ENCODE measurements at regions not wholly inside any gene's neighbourhood (a gene's known extent, or its start where the extent isn't known, plus 50 kb on each side); places are given as distances from the start of the nearest gene placed in this dataset.
"Not testable (repeated sequence)": the region's sequence is repeated elsewhere in the genome, so short reads cannot be mapped to it uniquely, and the experiment has no call there.

DNA sequence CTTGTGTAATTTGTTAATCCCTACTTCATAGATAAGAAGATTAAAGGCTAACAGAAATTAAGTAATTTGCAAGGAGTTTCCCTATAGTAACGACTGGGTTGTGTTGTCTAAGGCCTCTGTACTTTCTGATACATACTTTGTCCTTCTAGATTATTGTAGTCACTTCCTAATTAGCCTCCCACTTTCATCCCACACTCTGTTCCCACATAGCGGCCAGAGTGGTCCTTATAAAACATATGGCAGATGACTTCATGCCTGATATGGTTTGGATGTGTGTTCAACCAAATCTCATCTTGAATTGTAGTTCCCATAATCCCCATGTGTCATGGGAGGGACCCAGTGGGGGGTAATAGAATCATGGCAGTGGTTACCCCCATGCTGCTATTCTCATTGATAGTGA lies 120.5 kb upstream of the DAB1 start:
- no peak overlapping the region for H3K27ac Mint-ChIP-seq
- H3K79me2 ChIP-seq (ENCODE audit: low read depth): no peaks in the 10 kb centered on the region
- no peak overlapping the region for H3K27ac ChIP-seq
- no peaks in the 10 kb centered on the region for H3K4me1 ChIP-seq
- no peaks in the 10 kb centered on the region for H3K36me3 ChIP-seq
- H3F3A ChIP-seq (ENCODE audit: low read depth): no peaks in the 10 kb centered on the region
- H3K9me3 ChIP-seq (ENCODE audit: low read depth): no peaks in the 10 kb centered on the region
- no peak overlapping the region for H3K4me2 ChIP-seq
- H3K9ac ChIP-seq: no peak overlapping the region
- peaks cover 10% of the 10 kb centered on the region for H3K4me1 Mint-ChIP-seq
- peaks cover 2% of the 10 kb centered on the region for H3K27me3 Mint-ChIP-seq (ENCODE audit: insufficient read depth, low read depth)
- H3K4me3 ChIP-seq: no peak overlapping the region
- H3K36me3 Mint-ChIP-seq: no peaks in the 10 kb centered on the region
- TF ChIP-seq EZH2phosphoT487 (IDR thresholded peaks at IDR 0.05): no peak
- TF ChIP-seq, protein P1, sequence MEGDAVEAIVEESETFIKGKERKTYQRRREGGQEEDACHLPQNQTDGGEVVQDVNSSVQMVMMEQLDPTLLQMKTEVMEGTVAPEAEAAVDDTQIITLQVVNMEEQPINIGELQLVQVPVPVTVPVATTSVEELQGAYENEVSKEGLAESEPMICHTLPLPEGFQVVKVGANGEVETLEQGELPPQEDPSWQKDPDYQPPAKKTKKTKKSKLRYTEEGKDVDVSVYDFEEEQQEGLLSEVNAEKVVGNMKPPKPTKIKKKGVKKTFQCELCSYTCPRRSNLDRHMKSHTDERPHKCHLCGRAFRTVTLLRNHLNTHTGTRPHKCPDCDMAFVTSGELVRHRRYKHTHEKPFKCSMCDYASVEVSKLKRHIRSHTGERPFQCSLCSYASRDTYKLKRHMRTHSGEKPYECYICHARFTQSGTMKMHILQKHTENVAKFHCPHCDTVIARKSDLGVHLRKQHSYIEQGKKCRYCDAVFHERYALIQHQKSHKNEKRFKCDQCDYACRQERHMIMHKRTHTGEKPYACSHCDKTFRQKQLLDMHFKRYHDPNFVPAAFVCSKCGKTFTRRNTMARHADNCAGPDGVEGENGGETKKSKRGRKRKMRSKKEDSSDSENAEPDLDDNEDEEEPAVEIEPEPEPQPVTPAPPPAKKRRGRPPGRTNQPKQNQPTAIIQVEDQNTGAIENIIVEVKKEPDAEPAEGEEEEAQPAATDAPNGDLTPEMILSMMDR (IDR thresholded peaks at IDR 0.05): no peak
- no peak for TF ChIP-seq EZH2 (IDR thresholded peaks at IDR 0.05)
- no peaks in the 10 kb centered on the region for H4K20me1 ChIP-seq (ENCODE audit: low read depth)
- H3K4me3 Mint-ChIP-seq: no peak overlapping the region
- no peak for DNase-seq (ENCODE audit: low spot score)
- no peaks in the 10 kb centered on the region for H3K9me3 Mint-ChIP-seq
- H3K27me3 ChIP-seq: no peaks in the 10 kb centered on the region
- no peak overlapping the region for H2AFZ ChIP-seq (replicated peaks)

DNA sequence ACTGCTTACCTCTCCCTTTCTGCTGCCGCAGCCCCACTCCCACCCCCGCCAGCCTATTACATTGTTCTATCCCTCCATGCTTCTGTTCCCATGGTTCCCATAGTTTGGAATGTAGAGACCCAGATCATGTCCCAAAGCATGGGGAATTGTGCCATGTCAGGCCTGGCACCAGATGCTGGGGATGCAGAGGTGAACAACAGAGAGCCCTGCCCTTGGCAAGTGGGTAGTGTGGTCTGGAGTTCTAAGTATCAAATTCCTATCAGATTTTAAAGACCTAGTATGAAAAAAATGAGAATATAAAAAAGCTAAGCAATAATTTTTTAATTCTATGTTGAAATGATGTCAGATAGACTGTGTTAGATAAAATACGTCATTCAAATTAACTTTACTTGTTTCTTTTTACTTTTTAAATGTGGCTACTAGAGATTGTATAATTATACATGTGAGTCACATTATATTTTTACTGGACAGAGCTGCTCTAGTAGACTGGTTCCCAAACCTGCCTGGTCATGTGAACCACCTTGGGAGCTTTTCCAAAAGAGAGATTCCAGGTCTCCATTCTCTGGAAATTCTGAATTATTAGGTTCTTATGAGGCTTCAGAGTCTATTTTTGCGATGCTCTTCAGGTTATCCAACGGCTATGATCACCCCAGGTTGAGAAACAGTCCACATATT lies 113.0 kb upstream of the DAB1 start:
- Mint-ChIP-seq H3K27ac (peak overlapping the region; percentile 21), H3K9me3 (peaks cover 4% of the 10 kb centered on the region), H3K4me1 (peaks cover 7% of the 10 kb centered on the region), H3K4me3 (no peak overlapping the region), H3K27me3 (ENCODE audit: insufficient read depth, low read depth) (no peaks in the 10 kb centered on the region), H3K36me3 (no peaks in the 10 kb centered on the region)
- H3K4me3 ChIP-seq: no peak overlapping the region
- no peak overlapping the region for H3K27ac ChIP-seq
- H2AFZ ChIP-seq (replicated peaks): no peak overlapping the region
- no peaks in the 10 kb centered on the region for H3K36me3 ChIP-seq
- no peaks in the 10 kb centered on the region for H3K27me3 ChIP-seq
- DNase-seq (ENCODE audit: low spot score): no peak
- TF ChIP-seq, protein P1 (IDR thresholded peaks at IDR 0.05): no peak
- TF ChIP-seq EZH2phosphoT487 (IDR thresholded peaks at IDR 0.05): no peak
- TF ChIP-seq EZH2 (IDR thresholded peaks at IDR 0.05): no peak
- no peaks in the 10 kb centered on the region for H3K9me3 ChIP-seq (ENCODE audit: low read depth)
- no peak overlapping the region for H3K9ac ChIP-seq
- no peaks in the 10 kb centered on the region for H3K79me2 ChIP-seq (ENCODE audit: low read depth)
- H3K4me2 ChIP-seq: no peak overlapping the region
- no peaks in the 10 kb centered on the region for H3K4me1 ChIP-seq
- H4K20me1 ChIP-seq (ENCODE audit: low read depth): no peaks in the 10 kb centered on the region
- H3F3A ChIP-seq (ENCODE audit: low read depth): no peaks in the 10 kb centered on the region

DNA sequence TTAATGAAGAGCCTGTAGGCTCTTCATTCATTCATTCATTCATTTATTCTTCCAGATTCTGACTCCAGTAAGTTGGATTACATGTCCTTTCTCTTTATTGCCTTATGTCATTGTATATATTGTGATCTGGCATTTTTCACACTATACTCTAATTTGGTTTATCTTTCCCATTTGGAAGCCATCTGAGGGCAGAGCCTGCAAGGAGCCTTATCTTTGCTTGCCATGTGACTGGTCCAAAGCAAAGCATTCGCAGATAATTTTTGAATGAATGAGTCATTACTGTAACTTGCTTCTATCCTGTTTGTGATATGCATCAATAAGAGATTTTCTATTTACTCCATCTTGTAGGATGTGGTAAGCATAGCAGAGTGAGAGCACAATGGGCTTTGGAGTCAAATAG lies 108.4 kb upstream of the DAB1 start:
- Histone ChIP-seq H4K20me1 (ENCODE audit: low read depth) (no peaks in the 10 kb centered on the region), H2AFZ (replicated peaks) (no peak overlapping the region), H3K4me2 (no peak overlapping the region), H3K27ac (no peak overlapping the region), H3K9me3 (ENCODE audit: low read depth) (peaks cover 10% of the 10 kb centered on the region), H3F3A (ENCODE audit: low read depth) (no peaks in the 10 kb centered on the region), H3K27me3 (no peaks in the 10 kb centered on the region), H3K4me3 (no peak overlapping the region), H3K36me3 (no peaks in the 10 kb centered on the region), H3K79me2 (ENCODE audit: low read depth) (no peaks in the 10 kb centered on the region), H3K4me1 (no peaks in the 10 kb centered on the region), H3K9ac (no peak overlapping the region)
- TF ChIP-seq, protein P1 (IDR thresholded peaks at IDR 0.05): no peak
- TF ChIP-seq EZH2phosphoT487 (IDR thresholded peaks at IDR 0.05) (no peak), EZH2 (IDR thresholded peaks at IDR 0.05) (no peak)
- H3K27ac Mint-ChIP-seq: no peak overlapping the region
- H3K27me3 Mint-ChIP-seq (ENCODE audit: insufficient read depth, low read depth): no peaks in the 10 kb centered on the region
- H3K4me1 Mint-ChIP-seq: peaks cover 3% of the 10 kb centered on the region
- peaks cover 4% of the 10 kb centered on the region for H3K9me3 Mint-ChIP-seq
- H3K4me3 Mint-ChIP-seq: no peak overlapping the region
- H3K36me3 Mint-ChIP-seq: no peaks in the 10 kb centered on the region
- no peak for DNase-seq (ENCODE audit: low spot score)

DNA sequence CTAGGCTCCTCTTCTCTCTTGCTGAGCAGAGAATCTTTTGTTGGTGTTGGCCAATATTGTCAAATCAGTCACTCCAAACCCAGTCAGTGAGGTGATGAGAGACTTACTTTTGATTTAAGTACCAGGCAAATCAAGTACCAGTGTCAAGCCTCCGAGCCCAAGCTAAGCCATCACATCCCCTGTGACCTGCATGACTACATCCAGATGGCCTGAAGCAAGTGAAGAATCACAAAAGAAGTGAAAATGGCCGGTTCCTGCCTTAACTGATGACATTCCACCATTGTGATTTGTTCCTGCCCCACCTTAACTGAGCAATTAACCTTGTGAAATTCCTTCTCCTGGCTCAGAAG lies 107.0 kb upstream of the DAB1 start:
- DNase-seq (ENCODE audit: low spot score); H3K27ac ChIP-seq; H3K79me2 ChIP-seq (ENCODE audit: low read depth); H3K36me3 ChIP-seq; H3K9me3 Mint-ChIP-seq; H3K4me1 ChIP-seq; H3K4me1 Mint-ChIP-seq; H3F3A ChIP-seq (ENCODE audit: low read depth); H3K27me3 ChIP-seq; H3K9ac ChIP-seq; H4K20me1 ChIP-seq (ENCODE audit: low read depth); H3K27ac Mint-ChIP-seq; H3K4me3 ChIP-seq; H3K27me3 Mint-ChIP-seq (ENCODE audit: insufficient read depth, low read depth); H3K4me3 Mint-ChIP-seq; H3K36me3 Mint-ChIP-seq; H2AFZ ChIP-seq (replicated peaks); H3K4me2 ChIP-seq: not testable (repeated sequence)
- H3K9me3 ChIP-seq (ENCODE audit: low read depth): peaks cover 10% of the 10 kb centered on the region

Data from neural progenitor cell (in vitro differentiated cells).